ENCODE measurements at regions not wholly inside any gene's neighbourhood (a gene's known extent, or its start where the extent isn't known, plus 50 kb on each side); places are given as distances from the start of the nearest gene placed in this dataset.

DNA sequence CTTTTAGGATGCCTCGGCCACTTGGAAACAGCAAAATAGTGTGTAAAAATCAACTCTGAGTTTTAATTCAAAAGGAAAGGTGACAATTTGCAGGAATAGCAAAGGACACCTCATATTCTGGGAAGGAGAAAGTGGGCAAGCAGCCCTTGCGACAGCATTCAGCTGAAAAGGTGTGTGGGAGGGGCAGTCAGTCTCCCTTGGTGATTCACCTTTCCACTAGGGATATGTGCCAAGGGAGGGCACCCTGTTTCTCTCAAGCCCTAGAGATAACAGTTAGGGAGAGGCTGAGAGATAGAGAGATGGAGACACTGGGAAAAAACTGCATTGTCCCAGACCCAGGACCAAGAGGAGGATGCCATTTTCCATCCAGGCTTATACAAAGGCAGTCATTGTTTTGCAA lies 228.1 kb downstream of the EPM2A start:
- Mint-ChIP-seq H3K4me3 (ENCODE audit: unreplicated experiment) (no peak overlapping the region), H3K9me3 (ENCODE audit: unreplicated experiment) (peaks cover 2% of the 10 kb centered on the region), H3K27ac (ENCODE audit: unreplicated experiment) (no peak overlapping the region), H3K4me1 (ENCODE audit: low read depth, unreplicated experiment) (no peaks in the 10 kb centered on the region), H3K27me3 (ENCODE audit: unreplicated experiment) (no peaks in the 10 kb centered on the region), H3K36me3 (ENCODE audit: unreplicated experiment) (peaks cover 11% of the 10 kb centered on the region)
- TF ChIP-seq CTCF (IDR thresholded peaks at IDR 0.05; ENCODE audit: partially characterized antibody, unreplicated experiment) = no peak
- DNase-seq = no peak

GRCh38 chr6:145508107-145508506 lies 227.2 kb downstream of the EPM2A start:
- H3K36me3 Mint-ChIP-seq (ENCODE audit: unreplicated experiment) = peaks cover 11% of the 10 kb centered on the region
- no peak overlapping the region for H3K4me3 Mint-ChIP-seq (ENCODE audit: unreplicated experiment)
- no peak overlapping the region for H3K27ac Mint-ChIP-seq (ENCODE audit: unreplicated experiment)
- no peaks in the 10 kb centered on the region for H3K27me3 Mint-ChIP-seq (ENCODE audit: unreplicated experiment)
- peaks cover 2% of the 10 kb centered on the region for H3K9me3 Mint-ChIP-seq (ENCODE audit: unreplicated experiment)
- no peak for TF ChIP-seq CTCF (IDR thresholded peaks at IDR 0.05; ENCODE audit: partially characterized antibody, unreplicated experiment)
- DNase-seq = no peak
- H3K4me1 Mint-ChIP-seq (ENCODE audit: low read depth, unreplicated experiment) = no peaks in the 10 kb centered on the region

DNA sequence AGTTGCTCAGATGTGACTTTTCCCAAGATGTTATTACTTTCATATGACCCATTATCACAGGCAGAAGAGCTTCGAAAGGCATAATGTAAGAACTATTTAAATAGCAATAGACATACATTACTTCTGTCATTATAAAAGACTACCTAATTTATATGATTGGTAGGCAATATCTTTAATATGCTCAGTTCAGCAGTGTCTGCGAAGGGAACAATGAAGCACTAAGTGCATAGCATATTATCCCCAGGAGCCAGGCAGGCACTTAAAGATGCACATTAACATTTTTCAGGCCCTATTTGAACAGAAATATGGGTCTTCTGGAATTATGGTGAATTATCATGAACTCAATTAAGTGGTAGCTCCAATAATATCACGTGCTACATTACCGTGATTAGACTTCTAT lies 217.8 kb downstream of the EPM2A start:
- H3K36me3 Mint-ChIP-seq (ENCODE audit: unreplicated experiment) = no peaks in the 10 kb centered on the region
- no peak overlapping the region for H3K4me3 Mint-ChIP-seq (ENCODE audit: unreplicated experiment)
- TF ChIP-seq CTCF (IDR thresholded peaks at IDR 0.05; ENCODE audit: partially characterized antibody, unreplicated experiment) = no peak
- no peaks in the 10 kb centered on the region for H3K4me1 Mint-ChIP-seq (ENCODE audit: low read depth, unreplicated experiment)
- no peaks in the 10 kb centered on the region for H3K9me3 Mint-ChIP-seq (ENCODE audit: unreplicated experiment)
- no peaks in the 10 kb centered on the region for H3K27me3 Mint-ChIP-seq (ENCODE audit: unreplicated experiment)
- no peak for DNase-seq
- no peak overlapping the region for H3K27ac Mint-ChIP-seq (ENCODE audit: unreplicated experiment)

DNA sequence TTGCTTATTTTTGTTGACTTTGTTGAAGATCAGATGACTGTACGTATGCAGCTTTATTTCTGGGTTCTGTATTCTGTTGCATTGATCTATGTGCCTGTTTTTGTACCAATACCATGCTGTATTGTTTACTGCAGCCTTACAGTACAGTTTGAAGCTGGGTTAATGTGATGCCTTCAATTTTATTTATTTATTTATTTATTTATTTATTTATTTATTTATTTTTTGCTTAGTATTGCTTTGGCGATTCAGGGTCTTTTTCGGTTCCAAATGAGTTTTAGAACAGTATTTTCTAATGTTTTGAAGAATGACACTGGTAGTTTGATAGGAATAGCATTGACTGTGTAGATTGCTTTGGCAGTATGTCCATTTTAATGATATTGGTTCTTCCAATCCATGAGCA lies 210.3 kb downstream of the EPM2A start:
- Mint-ChIP-seq H3K36me3 (ENCODE audit: unreplicated experiment) (no peaks in the 10 kb centered on the region), H3K27ac (ENCODE audit: unreplicated experiment) (no peak overlapping the region), H3K9me3 (ENCODE audit: unreplicated experiment) (no peaks in the 10 kb centered on the region), H3K4me3 (ENCODE audit: unreplicated experiment) (no peak overlapping the region), H3K27me3 (ENCODE audit: unreplicated experiment) (no peaks in the 10 kb centered on the region), H3K4me1 (ENCODE audit: low read depth, unreplicated experiment) (no peaks in the 10 kb centered on the region)
- TF ChIP-seq CTCF (IDR thresholded peaks at IDR 0.05; ENCODE audit: partially characterized antibody, unreplicated experiment) = no peak
- no peak for DNase-seq

- Mint-ChIP-seq H3K27me3 (ENCODE audit: unreplicated experiment) (no peaks in the 10 kb centered on the region), H3K4me1 (ENCODE audit: low read depth, unreplicated experiment) (no peaks in the 10 kb centered on the region), H3K4me3 (ENCODE audit: unreplicated experiment) (no peak overlapping the region), H3K27ac (ENCODE audit: unreplicated experiment) (no peak overlapping the region), H3K9me3 (ENCODE audit: unreplicated experiment) (no peaks in the 10 kb centered on the region), H3K36me3 (ENCODE audit: unreplicated experiment) (no peaks in the 10 kb centered on the region)
- TF ChIP-seq CTCF (IDR thresholded peaks at IDR 0.05; ENCODE audit: partially characterized antibody, unreplicated experiment) = no peak
- DNase-seq = no peak
These were observed 205.7 kb downstream of the EPM2A start for GRCh38 chr6:145529582-145529981.
